PFSK-1 (cell line): ENCODE measurements at regions not wholly inside any gene's neighbourhood (a gene's known extent, or its start where the extent isn't known, plus 50 kb on each side); places are given as distances from the start of the nearest gene placed in this dataset.

Experiments used
- POLR2AphosphoS5 ChIP-seq: IDR thresholded peaks from 2 replicates; pipeline ENCODE4 v1.6.1; 2012; ENCODE audit warnings: low read depth, mild to moderate bottlenecking, control low read depth, low read length, moderate library complexity
- REST ChIP-seq, 2 experiments: IDR thresholded peaks; 2 replicates each; pipeline versions ENCODE4 v1.6.1 to v1.8.0; 2011 to 2012; ENCODE audit warnings: low read depth in 2 of 2, low read length in 2 of 2, control low read depth in 1 of 2, inconsistent platforms in 1 of 2, mild to moderate bottlenecking in 1 of 2, moderate library complexity in 1 of 2; ENCODE audit not compliant: insufficient read depth in 1 of 2
- SIN3A ChIP-seq: IDR thresholded peaks from 2 replicates; pipeline ENCODE4 v1.6.1; 2012; ENCODE audit warnings: mild to moderate bottlenecking, low read length, moderate library complexity, borderline replicate concordance; ENCODE audit not compliant: insufficient read depth

- TF ChIP-seq REST (IDR thresholded peaks at IDR 0.05; ENCODE audit: insufficient read depth in 1 of 2, low read depth in 2 of 2, low read length in 2 of 2) (no peak), SIN3A (peak; percentile 56; the same call in 1 of the 2 replicates), POLR2AphosphoS5 (no peak)
Observed at GRCh38 chr2:12303181-12304030, 413.3 kb upstream of the TRIB2 start.
